Mesendoderm (in vitro differentiated cells): ENCODE measurements at regions not wholly inside any gene's neighbourhood (a gene's known extent, or its start where the extent isn't known, plus 50 kb on each side); places are given as distances from the start of the nearest gene placed in this dataset.
A peak's percentile ranks its signal among the peaks of the same experiment; 100 is the strongest.
"Not testable (repeated sequence)": the region's sequence is repeated elsewhere in the genome, so short reads cannot be mapped to it uniquely, and the experiment has no call there.

Experiments used
- DNase-seq: peaks from one replicate; pipeline ENCODE4 v3.0.0; 2013
- H2AK5ac ChIP-seq: 2 replicates; pipeline ENCODE4 v1.6.1; 2013; ENCODE audit warnings: low read length, inconsistent platforms
- H2BK120ac ChIP-seq: 2 replicates; pipeline ENCODE4 v1.6.1; 2013; ENCODE audit warnings: low read depth, mild to moderate bottlenecking, low read length, moderate library complexity, mixed read lengths
- H2BK15ac ChIP-seq: replicated peaks from 2 replicates; pipeline ENCODE4 v1.6.1; 2013; ENCODE audit warnings: low read depth, mild to moderate bottlenecking, moderate library complexity
- H2BK5ac ChIP-seq: 2 replicates; pipeline ENCODE4 v1.6.1; 2013; ENCODE audit warnings: low read length, inconsistent platforms
- H3K18ac ChIP-seq: 2 replicates; pipeline ENCODE4 v1.6.1; 2013; ENCODE audit warnings: mild to moderate bottlenecking, low read length, mixed read lengths
- H3K23ac ChIP-seq: one replicate; pipeline ENCODE4 v1.6.1; 2013; ENCODE audit warnings: low read length
- H3K27ac ChIP-seq: 2 replicates; pipeline ENCODE4 v1.5.1; 2013; ENCODE audit warnings: low read depth, mild to moderate bottlenecking, inconsistent platforms, low read length, moderate library complexity
- H3K27me3 ChIP-seq: 2 replicates; pipeline ENCODE4 v1.6.1; 2013; ENCODE audit warnings: low read length, control low read depth, mild to moderate bottlenecking, inconsistent platforms; ENCODE audit not compliant: insufficient read depth, poor library complexity
- H3K36me3 ChIP-seq: 2 replicates; pipeline ENCODE4 v1.6.1; 2013; ENCODE audit warnings: low read length, inconsistent platforms; ENCODE audit not compliant: control insufficient read depth, insufficient read depth
- H3K4ac ChIP-seq: one replicate; pipeline ENCODE4 v1.6.1; 2013; ENCODE audit warnings: low read depth, mild to moderate bottlenecking, low read length, moderate library complexity
- H3K4me1 ChIP-seq: 2 replicates; pipeline ENCODE4 v1.6.1; 2013; ENCODE audit warnings: low read depth, low read length, inconsistent platforms; ENCODE audit not compliant: control insufficient read depth
- H3K4me2 ChIP-seq: 2 replicates; pipeline ENCODE4 v1.6.1; 2013; ENCODE audit warnings: low read length
- H3K4me3 ChIP-seq: 2 replicates; pipeline ENCODE4 v1.5.1; 2013; ENCODE audit warnings: mild to moderate bottlenecking, low read length
- H3K56ac ChIP-seq: one replicate; pipeline ENCODE4 v1.6.1; 2013; ENCODE audit warnings: low read length
- H3K79me1 ChIP-seq: 2 replicates; pipeline ENCODE4 v1.6.1; 2013; ENCODE audit warnings: low read length, inconsistent platforms
- H3K79me2 ChIP-seq: 2 replicates; pipeline ENCODE4 v1.6.1; 2013; ENCODE audit warnings: mild to moderate bottlenecking, low read length; ENCODE audit not compliant: control insufficient read depth, insufficient read depth
- H3K9ac ChIP-seq: 2 replicates; pipeline ENCODE4 v1.6.1; 2013; ENCODE audit warnings: low read length, inconsistent platforms
- H4K5ac ChIP-seq: one replicate; pipeline ENCODE4 v1.6.1; 2013; ENCODE audit warnings: low read length
- H4K8ac ChIP-seq: one replicate; pipeline ENCODE4 v1.6.1; 2013; ENCODE audit warnings: low read depth, mild to moderate bottlenecking, control low read depth, low read length, moderate library complexity
- WGBS: extraction: QIAGEN DNeasy Blood & Tissue Kit; methylation state at CpG from one replicate; pipeline ENCODE4 v1.1.7; 2013; ENCODE audit warnings: low lambda C conversion rate, missing lambda C conversion rate; ENCODE audit not compliant: insufficient coverage; ENCODE audit errors: extremely low coverage; 5-methylcytosine and 5-hydroxymethylcytosine counted together

- H3K9ac ChIP-seq, H2AK5ac ChIP-seq, H3K79me1 ChIP-seq, H3K56ac ChIP-seq, H3K4me3 ChIP-seq, H3K27me3 ChIP-seq, H3K27ac ChIP-seq, H2BK15ac ChIP-seq, H4K5ac ChIP-seq, H3K4me1 ChIP-seq, H3K23ac ChIP-seq, H3K18ac ChIP-seq, H4K8ac ChIP-seq, H3K4ac ChIP-seq, H3K36me3 ChIP-seq, H3K4me2 ChIP-seq, H3K79me2 ChIP-seq, H2BK120ac ChIP-seq, DNase-seq, H2BK5ac ChIP-seq: not testable (repeated sequence)
- no CpG with 5 or more reads among the region's 2 CpGs for WGBS
Observed at GRCh38 chr6:20275837-20276236, 63.6 kb upstream of the MBOAT1 start.

- not testable (repeated sequence) for H3K79me1 ChIP-seq, H3K79me2 ChIP-seq, H3K18ac ChIP-seq, H2AK5ac ChIP-seq, H2BK120ac ChIP-seq, H3K27ac ChIP-seq, H2BK15ac ChIP-seq, H3K4me3 ChIP-seq, H3K9ac ChIP-seq, H3K36me3 ChIP-seq, H2BK5ac ChIP-seq, H3K23ac ChIP-seq, H4K5ac ChIP-seq, H3K4me1 ChIP-seq, H3K27me3 ChIP-seq, H3K4me2 ChIP-seq, H3K4ac ChIP-seq, H3K56ac ChIP-seq, H4K8ac ChIP-seq
- DNase-seq = peak; percentile 31
- no CpG with 5 or more reads among the region's 6 CpGs for WGBS
Observed at GRCh38 chr6:20277724-20278123, 65.5 kb upstream of the MBOAT1 start.

GRCh38 chr6:20279051-20279450 is 66.8 kb upstream of the MBOAT1 start:
- H2BK5ac ChIP-seq = no peak overlapping the region
- no peaks in the 10 kb centered on the region for H3K79me1 ChIP-seq
- peaks cover 4% of the 10 kb centered on the region for H3K4me1 ChIP-seq
- no peak overlapping the region for H3K27ac ChIP-seq
- no peaks in the 10 kb centered on the region for H3K27me3 ChIP-seq
- H3K18ac ChIP-seq = no peak overlapping the region
- H3K23ac ChIP-seq = no peak overlapping the region
- H4K8ac ChIP-seq = no peak overlapping the region
- no peak overlapping the region for H2BK15ac ChIP-seq
- no peak for DNase-seq
- H3K36me3 ChIP-seq = no peaks in the 10 kb centered on the region
- WGBS = no CpG with 5 or more reads among the region's 4 CpGs
- no peak overlapping the region for H4K5ac ChIP-seq
- H3K4me3 ChIP-seq = no peak overlapping the region
- no peak overlapping the region for H3K56ac ChIP-seq
- H3K79me2 ChIP-seq = no peaks in the 10 kb centered on the region
- H2BK120ac ChIP-seq = no peak overlapping the region
- H2AK5ac ChIP-seq = no peak overlapping the region
- no peak overlapping the region for H3K4me2 ChIP-seq
- no peak overlapping the region for H3K9ac ChIP-seq
- no peak overlapping the region for H3K4ac ChIP-seq

GRCh38 chr6:20279608-20280287 is 67.5 kb upstream of the MBOAT1 start:
- Histone ChIP-seq H3K79me2 (no peaks in the 10 kb centered on the region), H3K18ac (no peak overlapping the region), H2BK120ac (no peak overlapping the region), H2BK15ac (no peak overlapping the region), H3K4me2 (no peak overlapping the region), H2AK5ac (no peak overlapping the region), H4K5ac (no peak overlapping the region), H2BK5ac (no peak overlapping the region), H4K8ac (no peak overlapping the region), H3K9ac (no peak overlapping the region), H3K79me1 (no peaks in the 10 kb centered on the region), H3K36me3 (no peaks in the 10 kb centered on the region), H3K27ac (no peak overlapping the region), H3K4ac (no peak overlapping the region), H3K4me3 (no peak overlapping the region), H3K23ac (no peak overlapping the region), H3K56ac (no peak overlapping the region), H3K4me1 (peaks cover 2% of the 10 kb centered on the region), H3K27me3 (no peaks in the 10 kb centered on the region)
- DNase-seq = no peak
- no CpG with 5 or more reads among the region's 5 CpGs for WGBS

GRCh38 chr6:20280288-20280621 is 68.0 kb upstream of the MBOAT1 start:
- Histone ChIP-seq H3K79me1 (no peaks in the 10 kb centered on the region), H2AK5ac (no peak overlapping the region), H3K4me2 (no peak overlapping the region), H3K27ac (no peak overlapping the region), H2BK120ac (no peak overlapping the region), H3K23ac (no peak overlapping the region), H3K9ac (no peak overlapping the region), H3K4ac (no peak overlapping the region), H3K56ac (no peak overlapping the region), H4K8ac (no peak overlapping the region), H3K4me3 (no peak overlapping the region), H3K36me3 (no peaks in the 10 kb centered on the region), H3K4me1 (peaks cover 2% of the 10 kb centered on the region), H2BK5ac (no peak overlapping the region), H4K5ac (no peak overlapping the region), H3K18ac (no peak overlapping the region), H3K27me3 (no peaks in the 10 kb centered on the region), H3K79me2 (no peaks in the 10 kb centered on the region), H2BK15ac (no peak overlapping the region)
- WGBS = no CpG with 5 or more reads among the region's 3 CpGs
- no peak for DNase-seq

GRCh38 chr6:20284672-20285071 is 72.4 kb upstream of the MBOAT1 start:
- Histone ChIP-seq H3K4me2 (no peak overlapping the region), H3K79me2 (no peaks in the 10 kb centered on the region), H3K56ac (no peak overlapping the region), H3K4ac (no peak overlapping the region), H3K18ac (no peak overlapping the region), H4K8ac (no peak overlapping the region), H2BK15ac (no peak overlapping the region), H3K4me3 (no peak overlapping the region), H3K36me3 (no peaks in the 10 kb centered on the region), H3K27me3 (no peaks in the 10 kb centered on the region), H4K5ac (no peak overlapping the region), H3K79me1 (no peaks in the 10 kb centered on the region), H3K9ac (no peak overlapping the region), H3K4me1 (no peaks in the 10 kb centered on the region), H2BK120ac (no peak overlapping the region), H3K27ac (no peak overlapping the region), H2AK5ac (no peak overlapping the region), H3K23ac (no peak overlapping the region), H2BK5ac (no peak overlapping the region)
- WGBS = no CpG with 5 or more reads among the region's 1 CpG
- no peak for DNase-seq
